K562 (cell line): ENCODE measurements at regions not wholly inside any gene's neighbourhood (a gene's known extent, or its start where the extent isn't known, plus 50 kb on each side); places are given as distances from the start of the nearest gene placed in this dataset.
"Not testable (repeated sequence)": the region's sequence is repeated elsewhere in the genome, so short reads cannot be mapped to it uniquely, and the experiment has no call there.

Experiments
- ESRRA ChIP-seq: fragments of 450-650 bp; IDR thresholded peaks from 2 replicates; pipeline ENCODE4 v1.6.1; 2014; ENCODE audit warnings: low read depth, mild to moderate bottlenecking, moderate library complexity, borderline replicate concordance
- SIN3A ChIP-seq, 2 experiments: fragments of 150-350 bp in 1 of 2; IDR thresholded peaks; 2 replicates each; pipeline ENCODE4 v1.6.1; 2011 to 2016; ENCODE audit warnings: borderline replicate concordance in 2 of 2, low read depth in 2 of 2, low read length in 2 of 2, mild to moderate bottlenecking in 2 of 2, moderate library complexity in 2 of 2; ENCODE audit not compliant: control insufficient read depth in 1 of 2
- TCF7 ChIP-seq: sonication (generic); IDR thresholded peaks from 2 replicates; pipeline ENCODE4 v1.6.1; 2016; ENCODE audit warnings: antibody characterized with exemption, borderline replicate concordance
- TEAD2 ChIP-seq: fragments of 450-650 bp; IDR thresholded peaks from 2 replicates; pipeline ENCODE4 v1.6.1; 2016; ENCODE audit warnings: missing genetic modification characterization, control low read depth, missing compliant biosample characterization
- ZFP1 ChIP-seq: fragments of 450-650 bp; formaldehyde crosslinking; IDR thresholded peaks from 2 replicates; pipeline ENCODE4 v1.4.0; 2020; ENCODE audit warnings: mild to moderate bottlenecking, mixed read lengths
- TF ChIP-seq, protein P1 (sequence below): fragments of 200-600 bp; sonication (generic); IDR thresholded peaks from one replicate; pipeline ENCODE4 v1.6.1; 2012; ENCODE audit warnings: mild to moderate bottlenecking, low read depth, low read length, inconsistent platforms
- TF ChIP-seq, protein P2 (sequence below): sonication (generic); formaldehyde crosslinking; IDR thresholded peaks from 2 replicates; pipeline ENCODE4 v1.8.1; 2023; ENCODE audit warnings: mild to moderate bottlenecking, missing genetic modification reagents
- TF ChIP-seq, protein P3 (sequence below): sonication (generic); formaldehyde crosslinking; IDR thresholded peaks from 2 replicates; pipeline ENCODE4 v1.8.1; 2023; ENCODE audit warnings: mild to moderate bottlenecking, missing genetic modification reagents
- TF ChIP-seq, protein P4 (sequence below): sonication (generic); formaldehyde crosslinking; IDR thresholded peaks from 2 replicates; pipeline ENCODE4 v1.8.0; 2022; ENCODE audit warnings: missing genetic modification reagents, mild to moderate bottlenecking, borderline replicate concordance
- TF ChIP-seq, protein P5 (sequence below): sonication (generic); formaldehyde crosslinking; IDR thresholded peaks from 2 replicates; pipeline ENCODE4 v1.8.0; 2022; ENCODE audit warnings: mild to moderate bottlenecking, missing genetic modification reagents, borderline replicate concordance

DNA sequence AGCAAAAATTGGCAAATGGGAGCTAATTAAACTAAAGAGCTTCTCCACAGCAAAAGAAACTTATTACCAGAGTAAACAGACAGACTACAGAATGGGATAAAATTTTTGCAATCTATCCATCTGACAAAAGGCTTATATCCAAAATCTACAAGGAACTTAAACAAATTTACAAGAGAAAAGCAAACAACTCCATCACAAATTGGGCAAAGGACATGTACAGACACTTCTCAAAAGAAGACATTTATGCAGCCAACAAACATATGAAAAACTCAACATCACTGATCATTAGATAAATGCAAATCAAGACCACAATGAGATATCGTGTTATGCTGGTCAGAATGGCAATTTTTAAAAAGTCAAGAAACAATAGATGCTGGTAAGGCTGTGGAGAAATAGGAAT lies 315.6 kb downstream of the DMAC1 start:
- not testable (repeated sequence) for TF ChIP-seq TEAD2; SIN3A (IDR thresholded peaks at IDR 0.05; ENCODE audit: borderline replicate concordance in 2 of 2, control insufficient read depth in 1 of 2, low read depth in 2 of 2, low read length in 2 of 2); ZFP1 (CRISPR knock-in tag); TCF7; ESRRA
- TF ChIP-seq, protein P1, sequence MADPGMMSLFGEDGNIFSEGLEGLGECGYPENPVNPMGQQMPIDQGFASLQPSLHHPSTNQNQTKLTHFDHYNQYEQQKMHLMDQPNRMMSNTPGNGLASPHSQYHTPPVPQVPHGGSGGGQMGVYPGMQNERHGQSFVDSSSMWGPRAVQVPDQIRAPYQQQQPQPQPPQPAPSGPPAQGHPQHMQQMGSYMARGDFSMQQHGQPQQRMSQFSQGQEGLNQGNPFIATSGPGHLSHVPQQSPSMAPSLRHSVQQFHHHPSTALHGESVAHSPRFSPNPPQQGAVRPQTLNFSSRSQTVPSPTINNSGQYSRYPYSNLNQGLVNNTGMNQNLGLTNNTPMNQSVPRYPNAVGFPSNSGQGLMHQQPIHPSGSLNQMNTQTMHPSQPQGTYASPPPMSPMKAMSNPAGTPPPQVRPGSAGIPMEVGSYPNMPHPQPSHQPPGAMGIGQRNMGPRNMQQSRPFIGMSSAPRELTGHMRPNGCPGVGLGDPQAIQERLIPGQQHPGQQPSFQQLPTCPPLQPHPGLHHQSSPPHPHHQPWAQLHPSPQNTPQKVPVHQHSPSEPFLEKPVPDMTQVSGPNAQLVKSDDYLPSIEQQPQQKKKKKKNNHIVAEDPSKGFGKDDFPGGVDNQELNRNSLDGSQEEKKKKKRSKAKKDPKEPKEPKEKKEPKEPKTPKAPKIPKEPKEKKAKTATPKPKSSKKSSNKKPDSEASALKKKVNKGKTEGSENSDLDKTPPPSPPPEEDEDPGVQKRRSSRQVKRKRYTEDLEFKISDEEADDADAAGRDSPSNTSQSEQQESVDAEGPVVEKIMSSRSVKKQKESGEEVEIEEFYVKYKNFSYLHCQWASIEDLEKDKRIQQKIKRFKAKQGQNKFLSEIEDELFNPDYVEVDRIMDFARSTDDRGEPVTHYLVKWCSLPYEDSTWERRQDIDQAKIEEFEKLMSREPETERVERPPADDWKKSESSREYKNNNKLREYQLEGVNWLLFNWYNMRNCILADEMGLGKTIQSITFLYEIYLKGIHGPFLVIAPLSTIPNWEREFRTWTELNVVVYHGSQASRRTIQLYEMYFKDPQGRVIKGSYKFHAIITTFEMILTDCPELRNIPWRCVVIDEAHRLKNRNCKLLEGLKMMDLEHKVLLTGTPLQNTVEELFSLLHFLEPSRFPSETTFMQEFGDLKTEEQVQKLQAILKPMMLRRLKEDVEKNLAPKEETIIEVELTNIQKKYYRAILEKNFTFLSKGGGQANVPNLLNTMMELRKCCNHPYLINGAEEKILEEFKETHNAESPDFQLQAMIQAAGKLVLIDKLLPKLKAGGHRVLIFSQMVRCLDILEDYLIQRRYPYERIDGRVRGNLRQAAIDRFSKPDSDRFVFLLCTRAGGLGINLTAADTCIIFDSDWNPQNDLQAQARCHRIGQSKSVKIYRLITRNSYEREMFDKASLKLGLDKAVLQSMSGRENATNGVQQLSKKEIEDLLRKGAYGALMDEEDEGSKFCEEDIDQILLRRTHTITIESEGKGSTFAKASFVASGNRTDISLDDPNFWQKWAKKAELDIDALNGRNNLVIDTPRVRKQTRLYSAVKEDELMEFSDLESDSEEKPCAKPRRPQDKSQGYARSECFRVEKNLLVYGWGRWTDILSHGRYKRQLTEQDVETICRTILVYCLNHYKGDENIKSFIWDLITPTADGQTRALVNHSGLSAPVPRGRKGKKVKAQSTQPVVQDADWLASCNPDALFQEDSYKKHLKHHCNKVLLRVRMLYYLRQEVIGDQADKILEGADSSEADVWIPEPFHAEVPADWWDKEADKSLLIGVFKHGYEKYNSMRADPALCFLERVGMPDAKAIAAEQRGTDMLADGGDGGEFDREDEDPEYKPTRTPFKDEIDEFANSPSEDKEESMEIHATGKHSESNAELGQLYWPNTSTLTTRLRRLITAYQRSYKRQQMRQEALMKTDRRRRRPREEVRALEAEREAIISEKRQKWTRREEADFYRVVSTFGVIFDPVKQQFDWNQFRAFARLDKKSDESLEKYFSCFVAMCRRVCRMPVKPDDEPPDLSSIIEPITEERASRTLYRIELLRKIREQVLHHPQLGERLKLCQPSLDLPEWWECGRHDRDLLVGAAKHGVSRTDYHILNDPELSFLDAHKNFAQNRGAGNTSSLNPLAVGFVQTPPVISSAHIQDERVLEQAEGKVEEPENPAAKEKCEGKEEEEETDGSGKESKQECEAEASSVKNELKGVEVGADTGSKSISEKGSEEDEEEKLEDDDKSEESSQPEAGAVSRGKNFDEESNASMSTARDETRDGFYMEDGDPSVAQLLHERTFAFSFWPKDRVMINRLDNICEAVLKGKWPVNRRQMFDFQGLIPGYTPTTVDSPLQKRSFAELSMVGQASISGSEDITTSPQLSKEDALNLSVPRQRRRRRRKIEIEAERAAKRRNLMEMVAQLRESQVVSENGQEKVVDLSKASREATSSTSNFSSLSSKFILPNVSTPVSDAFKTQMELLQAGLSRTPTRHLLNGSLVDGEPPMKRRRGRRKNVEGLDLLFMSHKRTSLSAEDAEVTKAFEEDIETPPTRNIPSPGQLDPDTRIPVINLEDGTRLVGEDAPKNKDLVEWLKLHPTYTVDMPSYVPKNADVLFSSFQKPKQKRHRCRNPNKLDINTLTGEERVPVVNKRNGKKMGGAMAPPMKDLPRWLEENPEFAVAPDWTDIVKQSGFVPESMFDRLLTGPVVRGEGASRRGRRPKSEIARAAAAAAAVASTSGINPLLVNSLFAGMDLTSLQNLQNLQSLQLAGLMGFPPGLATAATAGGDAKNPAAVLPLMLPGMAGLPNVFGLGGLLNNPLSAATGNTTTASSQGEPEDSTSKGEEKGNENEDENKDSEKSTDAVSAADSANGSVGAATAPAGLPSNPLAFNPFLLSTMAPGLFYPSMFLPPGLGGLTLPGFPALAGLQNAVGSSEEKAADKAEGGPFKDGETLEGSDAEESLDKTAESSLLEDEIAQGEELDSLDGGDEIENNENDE = not testable (repeated sequence)
- TF ChIP-seq, protein P2, sequence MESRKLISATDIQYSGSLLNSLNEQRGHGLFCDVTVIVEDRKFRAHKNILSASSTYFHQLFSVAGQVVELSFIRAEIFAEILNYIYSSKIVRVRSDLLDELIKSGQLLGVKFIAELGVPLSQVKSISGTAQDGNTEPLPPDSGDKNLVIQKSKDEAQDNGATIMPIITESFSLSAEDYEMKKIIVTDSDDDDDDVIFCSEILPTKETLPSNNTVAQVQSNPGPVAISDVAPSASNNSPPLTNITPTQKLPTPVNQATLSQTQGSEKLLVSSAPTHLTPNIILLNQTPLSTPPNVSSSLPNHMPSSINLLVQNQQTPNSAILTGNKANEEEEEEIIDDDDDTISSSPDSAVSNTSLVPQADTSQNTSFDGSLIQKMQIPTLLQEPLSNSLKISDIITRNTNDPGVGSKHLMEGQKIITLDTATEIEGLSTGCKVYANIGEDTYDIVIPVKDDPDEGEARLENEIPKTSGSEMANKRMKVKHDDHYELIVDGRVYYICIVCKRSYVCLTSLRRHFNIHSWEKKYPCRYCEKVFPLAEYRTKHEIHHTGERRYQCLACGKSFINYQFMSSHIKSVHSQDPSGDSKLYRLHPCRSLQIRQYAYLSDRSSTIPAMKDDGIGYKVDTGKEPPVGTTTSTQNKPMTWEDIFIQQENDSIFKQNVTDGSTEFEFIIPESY (CRISPR knock-in tag) = not testable (repeated sequence)
- TF ChIP-seq, protein P3, sequence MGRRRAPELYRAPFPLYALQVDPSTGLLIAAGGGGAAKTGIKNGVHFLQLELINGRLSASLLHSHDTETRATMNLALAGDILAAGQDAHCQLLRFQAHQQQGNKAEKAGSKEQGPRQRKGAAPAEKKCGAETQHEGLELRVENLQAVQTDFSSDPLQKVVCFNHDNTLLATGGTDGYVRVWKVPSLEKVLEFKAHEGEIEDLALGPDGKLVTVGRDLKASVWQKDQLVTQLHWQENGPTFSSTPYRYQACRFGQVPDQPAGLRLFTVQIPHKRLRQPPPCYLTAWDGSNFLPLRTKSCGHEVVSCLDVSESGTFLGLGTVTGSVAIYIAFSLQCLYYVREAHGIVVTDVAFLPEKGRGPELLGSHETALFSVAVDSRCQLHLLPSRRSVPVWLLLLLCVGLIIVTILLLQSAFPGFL = not testable (repeated sequence)
- TF ChIP-seq, protein P4, sequence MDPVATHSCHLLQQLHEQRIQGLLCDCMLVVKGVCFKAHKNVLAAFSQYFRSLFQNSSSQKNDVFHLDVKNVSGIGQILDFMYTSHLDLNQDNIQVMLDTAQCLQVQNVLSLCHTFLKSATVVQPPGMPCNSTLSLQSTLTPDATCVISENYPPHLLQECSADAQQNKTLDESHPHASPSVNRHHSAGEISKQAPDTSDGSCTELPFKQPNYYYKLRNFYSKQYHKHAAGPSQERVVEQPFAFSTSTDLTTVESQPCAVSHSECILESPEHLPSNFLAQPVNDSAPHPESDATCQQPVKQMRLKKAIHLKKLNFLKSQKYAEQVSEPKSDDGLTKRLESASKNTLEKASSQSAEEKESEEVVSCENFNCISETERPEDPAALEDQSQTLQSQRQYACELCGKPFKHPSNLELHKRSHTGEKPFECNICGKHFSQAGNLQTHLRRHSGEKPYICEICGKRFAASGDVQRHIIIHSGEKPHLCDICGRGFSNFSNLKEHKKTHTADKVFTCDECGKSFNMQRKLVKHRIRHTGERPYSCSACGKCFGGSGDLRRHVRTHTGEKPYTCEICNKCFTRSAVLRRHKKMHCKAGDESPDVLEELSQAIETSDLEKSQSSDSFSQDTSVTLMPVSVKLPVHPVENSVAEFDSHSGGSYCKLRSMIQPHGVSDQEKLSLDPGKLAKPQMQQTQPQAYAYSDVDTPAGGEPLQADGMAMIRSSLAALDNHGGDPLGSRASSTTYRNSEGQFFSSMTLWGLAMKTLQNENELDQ (CRISPR knock-in tag) = not testable (repeated sequence)
- TF ChIP-seq, protein P5, sequence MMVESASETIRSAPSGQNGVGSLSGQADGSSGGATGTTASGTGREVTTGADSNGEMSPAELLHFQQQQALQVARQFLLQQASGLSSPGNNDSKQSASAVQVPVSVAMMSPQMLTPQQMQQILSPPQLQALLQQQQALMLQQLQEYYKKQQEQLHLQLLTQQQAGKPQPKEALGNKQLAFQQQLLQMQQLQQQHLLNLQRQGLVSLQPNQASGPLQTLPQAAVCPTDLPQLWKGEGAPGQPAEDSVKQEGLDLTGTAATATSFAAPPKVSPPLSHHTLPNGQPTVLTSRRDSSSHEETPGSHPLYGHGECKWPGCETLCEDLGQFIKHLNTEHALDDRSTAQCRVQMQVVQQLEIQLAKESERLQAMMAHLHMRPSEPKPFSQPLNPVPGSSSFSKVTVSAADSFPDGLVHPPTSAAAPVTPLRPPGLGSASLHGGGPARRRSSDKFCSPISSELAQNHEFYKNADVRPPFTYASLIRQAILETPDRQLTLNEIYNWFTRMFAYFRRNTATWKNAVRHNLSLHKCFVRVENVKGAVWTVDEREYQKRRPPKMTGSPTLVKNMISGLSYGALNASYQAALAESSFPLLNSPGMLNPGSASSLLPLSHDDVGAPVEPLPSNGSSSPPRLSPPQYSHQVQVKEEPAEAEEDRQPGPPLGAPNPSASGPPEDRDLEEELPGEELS = not testable (repeated sequence)
